ENCODE measurements at regions not wholly inside any gene's neighbourhood (a gene's known extent, or its start where the extent isn't known, plus 50 kb on each side); places are given as distances from the start of the nearest gene placed in this dataset.

DNA sequence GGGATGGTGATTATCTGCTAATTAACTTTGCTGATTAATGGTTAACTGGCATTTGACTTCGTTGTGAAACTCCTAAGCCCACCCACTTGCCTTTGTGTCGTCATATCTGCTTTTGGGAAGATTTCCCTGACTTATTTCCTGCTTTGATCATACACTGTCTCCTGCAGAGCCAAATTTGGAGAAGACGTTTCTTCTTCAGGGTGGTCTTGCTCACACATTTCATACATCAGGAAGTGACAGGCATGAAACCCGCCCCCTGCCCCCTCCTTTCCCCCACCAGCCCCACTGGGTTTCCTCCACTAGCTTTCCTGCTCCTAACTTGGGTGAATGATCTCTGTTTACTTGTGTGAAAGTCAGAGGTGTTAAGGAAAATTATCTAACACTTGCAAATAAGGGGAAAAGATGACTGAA lies 300.1 kb downstream of the TSN start:
- Histone ChIP-seq H3K4me3 (replicated peaks in 1 of 3; ENCODE audit: low read depth in 2 of 3, low read length in 3 of 3) (no peak overlapping the region), H3K27me3 (ENCODE audit: control insufficient read depth in 2 of 2, insufficient read depth in 2 of 2, low read length in 2 of 2) (no peaks in the 10 kb centered on the region), H2AFZ (ENCODE audit: insufficient read depth, low read depth, low read length, poor library complexity, severe bottlenecking) (no peak overlapping the region), H4K20me1 (ENCODE audit: insufficient read depth, low read length) (no peaks in the 10 kb centered on the region), H3K79me2 (ENCODE audit: insufficient read depth, low read length) (no peaks in the 10 kb centered on the region), H3K4me1 (ENCODE audit: control insufficient read depth in 1 of 2, insufficient read depth in 2 of 2, low read length in 2 of 2) (no peaks in the 10 kb centered on the region), H3K4me2 (replicated peaks; ENCODE audit: extremely low read depth, low read length, poor library complexity, severe bottlenecking) (no peak overlapping the region), H3K9me3 (replicated peaks in 1 of 2; ENCODE audit: control insufficient read depth in 1 of 2, insufficient read depth in 1 of 2, low read length in 2 of 2) (no peaks in the 10 kb centered on the region), H3K27ac (ENCODE audit: low read depth in 1 of 2, low read length in 2 of 2) (no peak overlapping the region), H3K36me3 (replicated peaks in 1 of 2; ENCODE audit: control insufficient read depth in 1 of 2, insufficient read depth in 2 of 2, low read length in 2 of 2) (no peaks in the 10 kb centered on the region), H3K9ac (ENCODE audit: insufficient read depth, low read length, poor library complexity, severe bottlenecking) (no peak overlapping the region)
- Mint-ChIP-seq H3K27ac (no peak overlapping the region), H3K36me3 (no peaks in the 10 kb centered on the region), H3K9me3 (peaks cover 1 to 10% (median 3%) of the 10 kb centered on the region in 7 donors), H3K4me3 (peak overlapping the region in 1 of 2 donors; percentile 51), H3K4me1 (peaks cover 4% of the 10 kb centered on the region), H3K27me3 (ENCODE audit: low read depth in 3 of 3) (peaks cover 0 to 2% (median 2%) of the 10 kb centered on the region in 3 donors)
- TF ChIP-seq, protein P1, sequence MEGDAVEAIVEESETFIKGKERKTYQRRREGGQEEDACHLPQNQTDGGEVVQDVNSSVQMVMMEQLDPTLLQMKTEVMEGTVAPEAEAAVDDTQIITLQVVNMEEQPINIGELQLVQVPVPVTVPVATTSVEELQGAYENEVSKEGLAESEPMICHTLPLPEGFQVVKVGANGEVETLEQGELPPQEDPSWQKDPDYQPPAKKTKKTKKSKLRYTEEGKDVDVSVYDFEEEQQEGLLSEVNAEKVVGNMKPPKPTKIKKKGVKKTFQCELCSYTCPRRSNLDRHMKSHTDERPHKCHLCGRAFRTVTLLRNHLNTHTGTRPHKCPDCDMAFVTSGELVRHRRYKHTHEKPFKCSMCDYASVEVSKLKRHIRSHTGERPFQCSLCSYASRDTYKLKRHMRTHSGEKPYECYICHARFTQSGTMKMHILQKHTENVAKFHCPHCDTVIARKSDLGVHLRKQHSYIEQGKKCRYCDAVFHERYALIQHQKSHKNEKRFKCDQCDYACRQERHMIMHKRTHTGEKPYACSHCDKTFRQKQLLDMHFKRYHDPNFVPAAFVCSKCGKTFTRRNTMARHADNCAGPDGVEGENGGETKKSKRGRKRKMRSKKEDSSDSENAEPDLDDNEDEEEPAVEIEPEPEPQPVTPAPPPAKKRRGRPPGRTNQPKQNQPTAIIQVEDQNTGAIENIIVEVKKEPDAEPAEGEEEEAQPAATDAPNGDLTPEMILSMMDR (IDR thresholded peaks at IDR 0.05) = no peak
- WGBS (ENCODE audit: insufficient coverage) = 0% methylated on average over 1 of the region's 4 CpGs
- DNase-seq = no peak
- intact Hi-C loops (cut with micrococcal nuclease) = no loop called here

DNA sequence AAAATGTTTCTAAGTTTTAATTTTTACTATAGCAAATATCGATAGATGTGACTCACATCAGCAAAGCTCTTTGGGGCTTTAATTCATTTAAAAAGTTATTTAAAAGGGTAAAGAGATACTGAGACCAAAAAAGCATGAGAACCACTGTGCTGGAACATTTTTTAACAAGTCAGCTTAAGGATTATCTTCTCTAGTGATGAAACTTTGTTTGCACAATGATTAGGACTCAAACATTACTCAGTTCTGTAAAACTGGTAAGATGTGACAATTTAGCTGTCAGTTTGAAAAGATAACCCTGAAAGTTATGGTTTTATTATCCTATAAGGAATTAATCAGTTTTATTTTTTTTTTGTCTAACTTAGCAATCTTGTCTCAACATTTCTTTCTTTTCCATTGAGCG lies 301.4 kb downstream of the TSN start:
- Histone ChIP-seq H3K4me2 (replicated peaks; ENCODE audit: extremely low read depth, low read length, poor library complexity, severe bottlenecking) (no peak overlapping the region), H3K9me3 (replicated peaks in 1 of 2; ENCODE audit: control insufficient read depth in 1 of 2, insufficient read depth in 1 of 2, low read length in 2 of 2) (no peaks in the 10 kb centered on the region), H3K27me3 (ENCODE audit: control insufficient read depth in 2 of 2, insufficient read depth in 2 of 2, low read length in 2 of 2) (no peaks in the 10 kb centered on the region), H3K4me3 (replicated peaks in 1 of 3; ENCODE audit: low read depth in 2 of 3, low read length in 3 of 3) (no peak overlapping the region), H4K20me1 (ENCODE audit: insufficient read depth, low read length) (no peaks in the 10 kb centered on the region), H3K9ac (ENCODE audit: insufficient read depth, low read length, poor library complexity, severe bottlenecking) (no peak overlapping the region), H3K27ac (ENCODE audit: low read depth in 1 of 2, low read length in 2 of 2) (no peak overlapping the region), H2AFZ (ENCODE audit: insufficient read depth, low read depth, low read length, poor library complexity, severe bottlenecking) (no peak overlapping the region), H3K36me3 (replicated peaks in 1 of 2; ENCODE audit: control insufficient read depth in 1 of 2, insufficient read depth in 2 of 2, low read length in 2 of 2) (no peaks in the 10 kb centered on the region), H3K79me2 (ENCODE audit: insufficient read depth, low read length) (no peaks in the 10 kb centered on the region), H3K4me1 (ENCODE audit: control insufficient read depth in 1 of 2, insufficient read depth in 2 of 2, low read length in 2 of 2) (no peaks in the 10 kb centered on the region)
- WGBS (ENCODE audit: insufficient coverage) = no CpG with 5 or more reads among the region's 2 CpGs
- Mint-ChIP-seq H3K27ac (no peak overlapping the region), H3K27me3 (ENCODE audit: low read depth in 3 of 3) (peaks cover 0 to 2% (median 2%) of the 10 kb centered on the region in 3 donors), H3K4me3 (no peak overlapping the region), H3K9me3 (peaks cover 1 to 9% (median 3%) of the 10 kb centered on the region in 7 donors), H3K36me3 (no peaks in the 10 kb centered on the region), H3K4me1 (peaks cover 4% of the 10 kb centered on the region)
- DNase-seq = no peak
- intact Hi-C loops (cut with micrococcal nuclease) = no loop called here
- TF ChIP-seq, protein P1 (IDR thresholded peaks at IDR 0.05) = no peak
